GM12878 (cell line): ENCODE measurements at regions not wholly inside any gene's neighbourhood (a gene's known extent, or its start where the extent isn't known, plus 50 kb on each side); places are given as distances from the start of the nearest gene placed in this dataset.
A peak's percentile ranks its signal among the peaks of the same experiment; 100 is the strongest.

Experiments used
- BHLHE40 ChIP-seq, 2 experiments: fragments of 450-650 bp in 1 of 2; IDR thresholded peaks; 2 replicates each; pipeline ENCODE4 v1.6.1; 2011 to 2017; ENCODE audit warnings: low read depth in 2 of 2, borderline replicate concordance in 1 of 2, improper control_type of control experiment in 1 of 2, low read length in 1 of 2, mild to moderate bottlenecking in 1 of 2
- CBFB ChIP-seq: IDR thresholded peaks from 2 replicates; pipeline ENCODE4 v1.6.1; 2016; ENCODE audit warnings: antibody characterized with exemption, low read depth
- CBX3 ChIP-seq: fragments of 200-600 bp; sonication (generic); IDR thresholded peaks from 2 replicates; pipeline ENCODE4 v1.6.1; 2016; ENCODE audit warnings: low read depth, borderline replicate concordance
- DPF2 ChIP-seq: fragments of 450-650 bp; IDR thresholded peaks from 2 replicates; pipeline ENCODE4 v1.6.1; 2017; ENCODE audit warnings: mild to moderate bottlenecking
- EGR1 ChIP-seq, 2 experiments: IDR thresholded peaks; 1 replicate in 1 of 2; 2 replicates in 1 of 2; pipeline ENCODE4 v1.6.1; 2011 to 2012; ENCODE audit warnings: low read depth in 2 of 2, low read length in 2 of 2, borderline replicate concordance in 1 of 2, mild to moderate bottlenecking in 1 of 2, moderate library complexity in 1 of 2
- ETV6 ChIP-seq, 2 experiments: fragments of 450-650 bp in 1 of 2; IDR thresholded peaks in 1 of 2; conservative IDR thresholded peaks in 1 of 2; 2 replicates each; pipeline ENCODE4 v1.6.1; 2014; ENCODE audit warnings: antibody characterized with exemption in 1 of 2, borderline replicate concordance in 1 of 2, low read depth in 1 of 2, mild to moderate bottlenecking in 1 of 2, moderate library complexity in 1 of 2
- IKZF2 ChIP-seq, 2 experiments: fragments of 450-650 bp; IDR thresholded peaks; 2 replicates each; pipeline ENCODE4 v1.6.1; 2017; ENCODE audit warnings: mild to moderate bottlenecking in 2 of 2, moderate library complexity in 2 of 2
- LARP7 ChIP-seq: fragments of 450-650 bp; IDR thresholded peaks from 2 replicates; pipeline ENCODE4 v1.6.1; 2017; ENCODE audit warnings: mild to moderate bottlenecking
- MTA3 ChIP-seq: IDR thresholded peaks from 2 replicates; pipeline ENCODE4 v1.6.1; 2012; ENCODE audit warnings: low read length, inconsistent platforms, borderline replicate concordance
- MYB ChIP-seq: fragments of 150-350 bp; IDR thresholded peaks from 2 replicates; pipeline ENCODE4 v1.6.1; 2014; ENCODE audit warnings: mild to moderate bottlenecking, low read depth, low read length, borderline replicate concordance
- NFIC ChIP-seq: IDR thresholded peaks from 2 replicates; pipeline ENCODE4 v1.6.1; 2012; ENCODE audit warnings: low read depth, mild to moderate bottlenecking, inconsistent platforms, low read length, moderate library complexity
- RBBP5 ChIP-seq: fragments of 200-600 bp; sonication (generic); conservative IDR thresholded peaks from 2 replicates; pipeline ENCODE4 v1.6.1; 2016
- REST ChIP-seq: IDR thresholded peaks from 2 replicates; pipeline ENCODE4 v1.6.1; 2012; ENCODE audit warnings: mild to moderate bottlenecking, low read depth, low read length
- SMAD1 ChIP-seq: fragments of 450-650 bp; IDR thresholded peaks from 2 replicates; pipeline ENCODE4 v1.6.1; 2018; ENCODE audit warnings: mild to moderate bottlenecking, low read depth; ENCODE audit not compliant: partially characterized antibody
- STAT3 ChIP-seq: IDR thresholded peaks from 2 replicates; pipeline ENCODE4 v1.6.1; 2011; ENCODE audit warnings: low read depth, low read length, improper control_type of control experiment
- SUPT20H ChIP-seq: IDR thresholded peaks from 2 replicates; pipeline ENCODE4 v1.6.1; 2011; ENCODE audit warnings: low read depth, mild to moderate bottlenecking, low read length, moderate library complexity, borderline replicate concordance; ENCODE audit not compliant: control insufficient read depth
- WRNIP1 ChIP-seq: IDR thresholded peaks from 2 replicates; pipeline ENCODE4 v1.6.1; 2011; ENCODE audit warnings: low read depth, low read length, improper control_type of control experiment, borderline replicate concordance
- TF ChIP-seq, protein P1 (sequence below): fragments of 450-650 bp; IDR thresholded peaks from 2 replicates; pipeline ENCODE4 v1.6.1; 2018; ENCODE audit warnings: borderline replicate concordance, mild to moderate bottlenecking; ENCODE audit not compliant: partially characterized antibody
- TF ChIP-seq, protein P2 (sequence below): IDR thresholded peaks from 2 replicates; pipeline ENCODE4 v1.6.1; 2011; ENCODE audit warnings: mild to moderate bottlenecking, low read depth, low read length, moderate library complexity; ENCODE audit not compliant: insufficient replicate concordance
- TF ChIP-seq, protein P3 (sequence below): fragments of 450-650 bp; formaldehyde crosslinking; IDR thresholded peaks from 2 replicates; pipeline ENCODE4 v1.4.0; 2020; ENCODE audit warnings: mild to moderate bottlenecking, moderate library complexity

DNA sequence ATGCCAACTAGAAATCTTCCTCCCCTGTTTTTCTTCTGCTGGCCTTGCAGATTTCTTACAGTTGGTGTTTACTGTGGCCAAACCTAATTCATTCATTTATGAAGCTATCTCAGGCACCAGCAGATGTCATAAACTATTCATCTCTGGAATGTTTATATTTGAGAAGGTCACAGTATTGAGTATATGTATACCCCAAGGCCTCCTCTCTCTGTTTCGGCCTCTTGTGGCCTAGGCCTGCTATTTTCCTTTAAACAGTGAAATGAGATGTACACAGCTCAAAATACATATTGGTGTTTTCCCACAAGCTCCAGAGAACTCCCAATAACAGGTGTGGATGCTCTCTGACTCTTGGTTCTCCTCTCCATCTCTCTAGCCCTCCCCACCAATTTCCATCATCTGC, 520.7 kb upstream of the CAMK1G start (continued):
- TF ChIP-seq, protein P1, sequence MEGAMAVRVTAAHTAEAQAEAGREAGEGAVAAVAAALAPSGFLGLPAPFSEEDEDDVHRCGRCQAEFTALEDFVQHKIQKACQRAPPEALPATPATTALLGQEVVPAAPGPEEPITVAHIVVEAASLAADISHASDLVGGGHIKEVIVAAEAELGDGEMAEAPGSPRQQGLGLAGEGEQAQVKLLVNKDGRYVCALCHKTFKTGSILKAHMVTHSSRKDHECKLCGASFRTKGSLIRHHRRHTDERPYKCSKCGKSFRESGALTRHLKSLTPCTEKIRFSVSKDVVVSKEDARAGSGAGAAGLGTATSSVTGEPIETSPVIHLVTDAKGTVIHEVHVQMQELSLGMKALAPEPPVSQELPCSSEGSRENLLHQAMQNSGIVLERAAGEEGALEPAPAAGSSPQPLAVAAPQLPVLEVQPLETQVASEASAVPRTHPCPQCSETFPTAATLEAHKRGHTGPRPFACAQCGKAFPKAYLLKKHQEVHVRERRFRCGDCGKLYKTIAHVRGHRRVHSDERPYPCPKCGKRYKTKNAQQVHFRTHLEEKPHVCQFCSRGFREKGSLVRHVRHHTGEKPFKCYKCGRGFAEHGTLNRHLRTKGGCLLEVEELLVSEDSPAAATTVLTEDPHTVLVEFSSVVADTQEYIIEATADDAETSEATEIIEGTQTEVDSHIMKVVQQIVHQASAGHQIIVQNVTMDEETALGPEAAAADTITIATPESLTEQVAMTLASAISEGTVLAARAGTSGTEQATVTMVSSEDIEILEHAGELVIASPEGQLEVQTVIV: no peak
- no peak for TF ChIP-seq MYB
- TF ChIP-seq RBBP5: no peak
- TF ChIP-seq LARP7: no peak
- no peak for TF ChIP-seq SUPT20H
- peak; percentile 42; the same call in 1 of the 2 replicates for TF ChIP-seq NFIC
- TF ChIP-seq MTA3: no peak
- no peak for TF ChIP-seq SMAD1
- no peak for TF ChIP-seq ETV6 (conservative IDR thresholded peaks at IDR 0.05 in 1 of 2, IDR thresholded peaks at IDR 0.05 in 1 of 2; ENCODE audit: borderline replicate concordance in 1 of 2, low read depth in 1 of 2)
- TF ChIP-seq WRNIP1: no peak
- TF ChIP-seq REST: no peak
- TF ChIP-seq, protein P2, sequence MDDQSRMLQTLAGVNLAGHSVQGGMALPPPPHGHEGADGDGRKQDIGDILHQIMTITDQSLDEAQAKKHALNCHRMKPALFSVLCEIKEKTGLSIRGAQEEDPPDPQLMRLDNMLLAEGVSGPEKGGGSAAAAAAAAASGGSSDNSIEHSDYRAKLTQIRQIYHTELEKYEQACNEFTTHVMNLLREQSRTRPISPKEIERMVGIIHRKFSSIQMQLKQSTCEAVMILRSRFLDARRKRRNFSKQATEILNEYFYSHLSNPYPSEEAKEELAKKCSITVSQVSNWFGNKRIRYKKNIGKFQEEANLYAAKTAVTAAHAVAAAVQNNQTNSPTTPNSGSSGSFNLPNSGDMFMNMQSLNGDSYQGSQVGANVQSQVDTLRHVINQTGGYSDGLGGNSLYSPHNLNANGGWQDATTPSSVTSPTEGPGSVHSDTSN: no peak
- TF ChIP-seq DPF2: no peak
- TF ChIP-seq STAT3: no peak
- no peak for TF ChIP-seq BHLHE40 (IDR thresholded peaks at IDR 0.05; ENCODE audit: borderline replicate concordance in 1 of 2, low read depth in 2 of 2, low read length in 1 of 2)
- no peak for TF ChIP-seq IKZF2 (IDR thresholded peaks at IDR 0.05)
- no peak for TF ChIP-seq CBX3
- no peak for TF ChIP-seq EGR1 (IDR thresholded peaks at IDR 0.05; ENCODE audit: borderline replicate concordance in 1 of 2, low read depth in 2 of 2, low read length in 2 of 2)
- TF ChIP-seq, protein P3, sequence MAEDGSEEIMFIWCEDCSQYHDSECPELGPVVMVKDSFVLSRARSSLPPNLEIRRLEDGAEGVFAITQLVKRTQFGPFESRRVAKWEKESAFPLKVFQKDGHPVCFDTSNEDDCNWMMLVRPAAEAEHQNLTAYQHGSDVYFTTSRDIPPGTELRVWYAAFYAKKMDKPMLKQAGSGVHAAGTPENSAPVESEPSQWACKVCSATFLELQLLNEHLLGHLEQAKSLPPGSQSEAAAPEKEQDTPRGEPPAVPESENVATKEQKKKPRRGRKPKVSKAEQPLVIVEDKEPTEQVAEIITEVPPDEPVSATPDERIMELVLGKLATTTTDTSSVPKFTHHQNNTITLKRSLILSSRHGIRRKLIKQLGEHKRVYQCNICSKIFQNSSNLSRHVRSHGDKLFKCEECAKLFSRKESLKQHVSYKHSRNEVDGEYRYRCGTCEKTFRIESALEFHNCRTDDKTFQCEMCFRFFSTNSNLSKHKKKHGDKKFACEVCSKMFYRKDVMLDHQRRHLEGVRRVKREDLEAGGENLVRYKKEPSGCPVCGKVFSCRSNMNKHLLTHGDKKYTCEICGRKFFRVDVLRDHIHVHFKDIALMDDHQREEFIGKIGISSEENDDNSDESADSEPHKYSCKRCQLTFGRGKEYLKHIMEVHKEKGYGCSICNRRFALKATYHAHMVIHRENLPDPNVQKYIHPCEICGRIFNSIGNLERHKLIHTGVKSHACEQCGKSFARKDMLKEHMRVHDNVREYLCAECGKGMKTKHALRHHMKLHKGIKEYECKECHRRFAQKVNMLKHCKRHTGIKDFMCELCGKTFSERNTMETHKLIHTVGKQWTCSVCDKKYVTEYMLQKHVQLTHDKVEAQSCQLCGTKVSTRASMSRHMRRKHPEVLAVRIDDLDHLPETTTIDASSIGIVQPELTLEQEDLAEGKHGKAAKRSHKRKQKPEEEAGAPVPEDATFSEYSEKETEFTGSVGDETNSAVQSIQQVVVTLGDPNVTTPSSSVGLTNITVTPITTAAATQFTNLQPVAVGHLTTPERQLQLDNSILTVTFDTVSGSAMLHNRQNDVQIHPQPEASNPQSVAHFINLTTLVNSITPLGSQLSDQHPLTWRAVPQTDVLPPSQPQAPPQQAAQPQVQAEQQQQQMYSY (CRISPR knock-in tag): no peak
- no peak for TF ChIP-seq CBFB
